HG03575 (cell line): ENCODE measurements at regions not wholly inside any gene's neighbourhood (a gene's known extent, or its start where the extent isn't known, plus 50 kb on each side); places are given as distances from the start of the nearest gene placed in this dataset.

Experiments
- ATAC-seq: cut with Tn5 transposase; IDR thresholded peaks from one replicate; pipeline ENCODE4 v1.9.1; 2021; ENCODE audit not compliant: unreplicated experiment, insufficient number of reproducible peaks, low FRiP score; ENCODE audit errors: extremely low read depth

GRCh38 chrX:148422526-148422925 lies 77.9 kb upstream of the AFF2 start:
- no peak for ATAC-seq

GRCh38 chrX:148424570-148424969 lies 75.8 kb upstream of the AFF2 start:
- no peak for ATAC-seq

- no peak for ATAC-seq
These were observed 74.0 kb upstream of the AFF2 start for GRCh38 chrX:148426467-148426866.

- no peak for ATAC-seq
These were observed 59.0 kb upstream of the AFF2 start for GRCh38 chrX:148441387-148441786.

GRCh38 chrX:148443216-148443615 lies 57.2 kb upstream of the AFF2 start:
- no peak for ATAC-seq

GRCh38 chrX:148448686-148449085 lies 51.7 kb upstream of the AFF2 start:
- ATAC-seq, result no peak
